ENCODE measurements at regions not wholly inside any gene's neighbourhood (a gene's known extent, or its start where the extent isn't known, plus 50 kb on each side); places are given as distances from the start of the nearest gene placed in this dataset.

GRCh38 chr17:30588798-30589247, 111.6 kb downstream of the GOSR1 start (continued):
- TF ChIP-seq FOXC1 (CRISPR knock-in tag; IDR thresholded peaks at IDR 0.05; ENCODE audit: borderline replicate concordance) (no peak), ZNF274 (CRISPR knock-in tag; IDR thresholded peaks at IDR 0.05) (no peak), SP140L (CRISPR knock-in tag; IDR thresholded peaks at IDR 0.05; ENCODE audit: borderline replicate concordance) (no peak), EP300 (IDR thresholded peaks at IDR 0.05; ENCODE audit: low read depth in 2 of 2, low read length in 2 of 2) (peak in 1 of 2 experiments; percentile 89; a peak in 2 of 4 replicates), EP300 (CRISPR knock-in tag; IDR thresholded peaks at IDR 0.05; ENCODE audit: borderline replicate concordance) (no peak), KAT7 (CRISPR knock-in tag; IDR thresholded peaks at IDR 0.05; ENCODE audit: borderline replicate concordance) (no peak), AGO2 (optimal IDR thresholded peaks at IDR 0.05; ENCODE audit: low read depth, low read length) (no peak), ZBTB2 (CRISPR knock-in tag; IDR thresholded peaks at IDR 0.05; ENCODE audit: low read depth) (no peak), ZFP1 (CRISPR knock-in tag; IDR thresholded peaks at IDR 0.05) (no peak), SPEN (CRISPR knock-in tag; IDR thresholded peaks at IDR 0.05; ENCODE audit: low read depth) (no peak), ZNF414 (CRISPR knock-in tag; IDR thresholded peaks at IDR 0.05) (no peak), SALL2 (CRISPR knock-in tag; IDR thresholded peaks at IDR 0.05) (no peak), ZNF331 (CRISPR knock-in tag; IDR thresholded peaks at IDR 0.05) (peak; percentile 41; the same call in 1 of the 2 replicates), RAD51 (IDR thresholded peaks at IDR 0.05; ENCODE audit: borderline replicate concordance) (no peak; the same call in 1 of the 2 replicates), HMGXB3 (CRISPR knock-in tag; IDR thresholded peaks at IDR 0.05; ENCODE audit: borderline replicate concordance) (peak; percentile 55; the same call in 1 of the 2 replicates), DBP (CRISPR knock-in tag; IDR thresholded peaks at IDR 0.05; ENCODE audit: not compliant biosample characterization) (no peak)
- TF ChIP-seq, protein P1, sequence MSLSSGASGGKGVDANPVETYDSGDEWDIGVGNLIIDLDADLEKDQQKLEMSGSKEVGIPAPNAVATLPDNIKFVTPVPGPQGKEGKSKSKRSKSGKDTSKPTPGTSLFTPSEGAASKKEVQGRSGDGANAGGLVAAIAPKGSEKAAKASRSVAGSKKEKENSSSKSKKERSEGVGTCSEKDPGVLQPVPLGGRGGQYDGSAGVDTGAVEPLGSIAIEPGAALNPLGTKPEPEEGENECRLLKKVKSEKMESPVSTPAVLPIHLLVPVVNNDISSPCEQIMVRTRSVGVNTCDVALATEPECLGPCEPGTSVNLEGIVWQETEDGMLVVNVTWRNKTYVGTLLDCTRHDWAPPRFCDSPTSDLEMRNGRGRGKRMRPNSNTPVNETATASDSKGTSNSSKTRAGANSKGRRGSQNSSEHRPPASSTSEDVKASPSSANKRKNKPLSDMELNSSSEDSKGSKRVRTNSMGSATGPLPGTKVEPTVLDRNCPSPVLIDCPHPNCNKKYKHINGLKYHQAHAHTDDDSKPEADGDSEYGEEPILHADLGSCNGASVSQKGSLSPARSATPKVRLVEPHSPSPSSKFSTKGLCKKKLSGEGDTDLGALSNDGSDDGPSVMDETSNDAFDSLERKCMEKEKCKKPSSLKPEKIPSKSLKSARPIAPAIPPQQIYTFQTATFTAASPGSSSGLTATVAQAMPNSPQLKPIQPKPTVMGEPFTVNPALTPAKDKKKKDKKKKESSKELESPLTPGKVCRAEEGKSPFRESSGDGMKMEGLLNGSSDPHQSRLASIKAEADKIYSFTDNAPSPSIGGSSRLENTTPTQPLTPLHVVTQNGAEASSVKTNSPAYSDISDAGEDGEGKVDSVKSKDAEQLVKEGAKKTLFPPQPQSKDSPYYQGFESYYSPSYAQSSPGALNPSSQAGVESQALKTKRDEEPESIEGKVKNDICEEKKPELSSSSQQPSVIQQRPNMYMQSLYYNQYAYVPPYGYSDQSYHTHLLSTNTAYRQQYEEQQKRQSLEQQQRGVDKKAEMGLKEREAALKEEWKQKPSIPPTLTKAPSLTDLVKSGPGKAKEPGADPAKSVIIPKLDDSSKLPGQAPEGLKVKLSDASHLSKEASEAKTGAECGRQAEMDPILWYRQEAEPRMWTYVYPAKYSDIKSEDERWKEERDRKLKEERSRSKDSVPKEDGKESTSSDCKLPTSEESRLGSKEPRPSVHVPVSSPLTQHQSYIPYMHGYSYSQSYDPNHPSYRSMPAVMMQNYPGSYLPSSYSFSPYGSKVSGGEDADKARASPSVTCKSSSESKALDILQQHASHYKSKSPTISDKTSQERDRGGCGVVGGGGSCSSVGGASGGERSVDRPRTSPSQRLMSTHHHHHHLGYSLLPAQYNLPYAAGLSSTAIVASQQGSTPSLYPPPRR (CRISPR knock-in tag; IDR thresholded peaks at IDR 0.05; ENCODE audit: borderline replicate concordance) = peak; percentile 91
- TF ChIP-seq, protein P2, sequence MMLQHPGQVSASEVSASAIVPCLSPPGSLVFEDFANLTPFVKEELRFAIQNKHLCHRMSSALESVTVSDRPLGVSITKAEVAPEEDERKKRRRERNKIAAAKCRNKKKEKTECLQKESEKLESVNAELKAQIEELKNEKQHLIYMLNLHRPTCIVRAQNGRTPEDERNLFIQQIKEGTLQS (CRISPR knock-in tag; IDR thresholded peaks at IDR 0.05) = no peak
